ENCODE measurements at regions not wholly inside any gene's neighbourhood (a gene's known extent, or its start where the extent isn't known, plus 50 kb on each side); places are given as distances from the start of the nearest gene placed in this dataset.

DNA sequence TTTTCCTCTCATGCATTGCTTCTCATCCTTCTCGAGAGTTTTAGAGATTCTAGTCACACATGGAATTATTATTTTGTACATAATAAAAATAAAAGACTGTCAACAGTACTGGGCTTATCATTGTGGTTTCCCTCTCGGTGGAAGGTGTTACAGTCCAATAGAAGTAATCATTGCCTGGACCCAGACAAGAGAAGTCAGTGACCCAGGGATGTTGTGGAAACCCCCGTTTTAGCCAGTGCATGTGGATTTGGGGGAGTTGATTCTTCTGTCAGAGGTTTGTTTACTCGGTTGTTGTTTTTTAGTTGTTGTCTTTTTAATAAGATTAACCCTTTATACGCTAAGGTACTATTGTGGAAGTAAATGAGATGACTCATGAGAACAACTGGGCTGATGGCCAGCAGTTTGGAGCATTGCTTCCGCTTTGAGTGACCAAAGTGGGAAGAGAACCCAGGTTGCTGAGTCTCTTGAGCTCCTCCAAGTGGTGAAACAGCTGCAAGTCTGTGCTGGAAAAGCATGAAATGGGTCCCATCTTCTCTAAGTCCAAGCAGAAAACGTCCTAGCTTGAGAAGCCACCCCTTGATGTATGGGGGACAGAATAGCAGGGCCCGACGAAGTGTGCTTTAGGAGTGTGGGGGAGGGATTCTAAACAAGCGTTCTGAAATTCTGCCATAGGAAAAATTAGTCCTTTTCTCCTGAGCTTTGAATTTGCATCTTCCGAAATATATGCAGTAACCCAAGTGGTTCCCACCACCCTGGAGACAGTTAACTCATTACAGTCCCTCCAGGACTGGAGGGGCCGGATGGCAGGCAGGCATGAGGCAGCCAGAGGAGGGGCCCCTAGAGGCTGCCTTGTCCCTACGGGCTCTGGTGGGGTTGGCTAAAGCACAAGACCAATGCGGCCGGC is 61.8 kb upstream of the GPR45 start:
- FAIRE-seq: peak; percentile 83

More for the DNA sequence above, 61.8 kb upstream of the GPR45 start:
- Histone ChIP-seq H3K27me3 (ENCODE audit: control insufficient read depth in 2 of 2, insufficient read depth in 2 of 2, low read length in 2 of 2) (peaks cover 6 to 11% of the 10 kb centered on the region in 2 experiments), H3K36me3 (ENCODE audit: control insufficient read depth in 2 of 2, extremely low read depth in 1 of 2, insufficient read depth in 2 of 2, low read length in 2 of 2) (no peaks in the 10 kb centered on the region), H3K9ac (replicated peaks; ENCODE audit: extremely low read depth, insufficient read depth, low read length) (no peak overlapping the region), H3K4me2 (ENCODE audit: insufficient read depth, low read length) (no peak overlapping the region), H3K79me2 (ENCODE audit: control insufficient read depth, insufficient read depth, low read length) (no peaks in the 10 kb centered on the region), H2AFZ (ENCODE audit: low read depth, low read length) (no peak overlapping the region), H3K9me3 (replicated peaks; ENCODE audit: control insufficient read depth, insufficient read depth, low read length) (no peaks in the 10 kb centered on the region), H3K9me1 (replicated peaks; ENCODE audit: control insufficient read depth, extremely low read depth, insufficient read depth, low read length) (no peaks in the 10 kb centered on the region), H3K4me3 (replicated peaks in 1 of 3; ENCODE audit: insufficient read depth in 1 of 3, low read depth in 1 of 3, low read length in 3 of 3) (no peak overlapping the region), H3K27ac (ENCODE audit: insufficient read depth, low read depth, low read length) (no peak overlapping the region), H3K4me1 (ENCODE audit: control insufficient read depth, extremely low read depth, insufficient read depth, low read length) (no peaks in the 10 kb centered on the region), H4K20me1 (replicated peaks; ENCODE audit: control insufficient read depth, extremely low read depth, insufficient read depth, low read length) (no peaks in the 10 kb centered on the region)
- TF ChIP-seq, protein P1, sequence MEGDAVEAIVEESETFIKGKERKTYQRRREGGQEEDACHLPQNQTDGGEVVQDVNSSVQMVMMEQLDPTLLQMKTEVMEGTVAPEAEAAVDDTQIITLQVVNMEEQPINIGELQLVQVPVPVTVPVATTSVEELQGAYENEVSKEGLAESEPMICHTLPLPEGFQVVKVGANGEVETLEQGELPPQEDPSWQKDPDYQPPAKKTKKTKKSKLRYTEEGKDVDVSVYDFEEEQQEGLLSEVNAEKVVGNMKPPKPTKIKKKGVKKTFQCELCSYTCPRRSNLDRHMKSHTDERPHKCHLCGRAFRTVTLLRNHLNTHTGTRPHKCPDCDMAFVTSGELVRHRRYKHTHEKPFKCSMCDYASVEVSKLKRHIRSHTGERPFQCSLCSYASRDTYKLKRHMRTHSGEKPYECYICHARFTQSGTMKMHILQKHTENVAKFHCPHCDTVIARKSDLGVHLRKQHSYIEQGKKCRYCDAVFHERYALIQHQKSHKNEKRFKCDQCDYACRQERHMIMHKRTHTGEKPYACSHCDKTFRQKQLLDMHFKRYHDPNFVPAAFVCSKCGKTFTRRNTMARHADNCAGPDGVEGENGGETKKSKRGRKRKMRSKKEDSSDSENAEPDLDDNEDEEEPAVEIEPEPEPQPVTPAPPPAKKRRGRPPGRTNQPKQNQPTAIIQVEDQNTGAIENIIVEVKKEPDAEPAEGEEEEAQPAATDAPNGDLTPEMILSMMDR (IDR thresholded peaks at IDR 0.05; ENCODE audit: extremely low read depth in 1 of 2, insufficient read depth in 1 of 2, low read depth in 1 of 2, low read length in 2 of 2): peak; percentile 33 to 64
- no peak for TF ChIP-seq GATA2 (IDR thresholded peaks at IDR 0.05; ENCODE audit: insufficient read depth, insufficient read length, low read depth, low read length)
- no peak for TF ChIP-seq POLR2A (IDR thresholded peaks at IDR 0.05; ENCODE audit: low read depth, low read length)
- TF ChIP-seq FOS (IDR thresholded peaks at IDR 0.05; ENCODE audit: borderline replicate concordance, insufficient read depth, low read length): peak; percentile 67
- no peak for TF ChIP-seq EZH2 (IDR thresholded peaks at IDR 0.05; ENCODE audit: borderline replicate concordance, low read depth, low read length, severe bottlenecking)
- peak; percentile 59 for TF ChIP-seq JUN (IDR thresholded peaks at IDR 0.05; ENCODE audit: borderline replicate concordance, insufficient read depth, insufficient read length, low read depth)
- TF ChIP-seq POLR2AphosphoS5 (IDR thresholded peaks at IDR 0.05; ENCODE audit: insufficient read depth, low read depth, low read length): no peak
- ChIA-PET CTCF (interaction anchor here (0.8 to 2.5 kb wide), 8 partner anchors 9 to 63 kb away, joined by 3 to 28 read pairs (median 6); no protein-coding TSS in a partner anchor), POLR2A (no interaction called here)
- intact Hi-C loops (cut with micrococcal nuclease): loop anchor here (1.0 to 5.0 kb wide), 3 partner anchors 37 to 65 kb away; no protein-coding TSS in a partner anchor
- DNase-seq (ENCODE audit: low read depth, low spot score): peak; percentile 77
- dilution Hi-C loops (cut with MboI; ENCODE audit: extremely low pct_ligation_motif_present, low sequenced_read_pairs): no loop called here
- BruUV-seq (replicated peaks): no TSS peak

All from endothelial cell of umbilical vein (primary cell).